ENCODE measurements at regions not wholly inside any gene's neighbourhood (a gene's known extent, or its start where the extent isn't known, plus 50 kb on each side); places are given as distances from the start of the nearest gene placed in this dataset.

DNA sequence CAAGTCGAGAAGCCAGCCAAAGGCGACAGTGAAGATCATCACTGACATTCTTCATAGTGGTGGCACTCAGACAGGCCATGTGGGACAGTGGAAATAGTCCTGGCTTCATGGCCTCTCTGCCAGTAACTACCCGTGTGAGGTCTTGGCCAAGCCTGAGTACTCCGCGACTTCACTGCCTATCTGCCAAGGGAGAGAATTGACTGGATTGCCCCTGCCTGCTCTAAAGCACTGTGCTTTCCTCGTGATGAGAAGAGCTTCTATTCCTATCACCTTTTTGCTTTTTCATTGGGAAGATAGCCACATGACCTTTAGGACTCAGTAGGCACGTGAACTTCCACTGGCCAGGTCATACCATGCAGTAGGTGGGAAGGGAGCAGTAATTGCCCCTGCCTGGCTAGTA, 239.3 kb downstream of the HAUS1 start:
- no peak for DNase-seq (ENCODE audit: low read depth)
- H3K4me3 ChIP-seq (ENCODE audit: control insufficient read depth, low read depth, low read length), result no peak overlapping the region
- TF ChIP-seq, protein P1, sequence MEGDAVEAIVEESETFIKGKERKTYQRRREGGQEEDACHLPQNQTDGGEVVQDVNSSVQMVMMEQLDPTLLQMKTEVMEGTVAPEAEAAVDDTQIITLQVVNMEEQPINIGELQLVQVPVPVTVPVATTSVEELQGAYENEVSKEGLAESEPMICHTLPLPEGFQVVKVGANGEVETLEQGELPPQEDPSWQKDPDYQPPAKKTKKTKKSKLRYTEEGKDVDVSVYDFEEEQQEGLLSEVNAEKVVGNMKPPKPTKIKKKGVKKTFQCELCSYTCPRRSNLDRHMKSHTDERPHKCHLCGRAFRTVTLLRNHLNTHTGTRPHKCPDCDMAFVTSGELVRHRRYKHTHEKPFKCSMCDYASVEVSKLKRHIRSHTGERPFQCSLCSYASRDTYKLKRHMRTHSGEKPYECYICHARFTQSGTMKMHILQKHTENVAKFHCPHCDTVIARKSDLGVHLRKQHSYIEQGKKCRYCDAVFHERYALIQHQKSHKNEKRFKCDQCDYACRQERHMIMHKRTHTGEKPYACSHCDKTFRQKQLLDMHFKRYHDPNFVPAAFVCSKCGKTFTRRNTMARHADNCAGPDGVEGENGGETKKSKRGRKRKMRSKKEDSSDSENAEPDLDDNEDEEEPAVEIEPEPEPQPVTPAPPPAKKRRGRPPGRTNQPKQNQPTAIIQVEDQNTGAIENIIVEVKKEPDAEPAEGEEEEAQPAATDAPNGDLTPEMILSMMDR (conservative IDR thresholded peaks at IDR 0.05; ENCODE audit: control insufficient read depth, insufficient read depth, low read depth, low read length), result no peak

DNA sequence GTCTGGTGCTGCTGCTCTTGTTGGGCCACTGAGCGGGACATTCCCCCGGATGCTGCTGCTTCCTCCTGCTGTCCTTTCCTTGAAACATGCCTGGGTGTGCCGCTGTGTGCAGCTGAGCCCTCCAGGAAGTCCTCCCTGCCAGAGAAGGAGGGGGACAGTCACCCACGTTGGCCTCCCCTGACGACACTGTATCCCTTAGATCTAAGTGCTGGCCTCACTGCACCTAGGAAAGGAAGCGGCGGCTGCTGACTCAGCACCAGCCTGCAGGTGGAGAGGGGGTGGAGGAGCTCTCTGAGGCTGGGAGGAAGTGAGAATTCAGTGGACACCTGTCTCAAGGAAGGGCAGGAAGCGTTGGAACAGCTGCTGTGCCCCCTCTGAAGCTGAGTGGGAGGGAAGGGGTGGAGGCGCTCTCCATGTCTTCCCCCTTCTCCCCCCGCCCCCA, 239.8 kb downstream of the HAUS1 start:
- TF ChIP-seq, protein P1 (conservative IDR thresholded peaks at IDR 0.05; ENCODE audit: control insufficient read depth, insufficient read depth, low read depth, low read length), result no peak
- no peak overlapping the region for H3K4me3 ChIP-seq (ENCODE audit: control insufficient read depth, low read depth, low read length)
- DNase-seq (ENCODE audit: low read depth), result no peak

DNA sequence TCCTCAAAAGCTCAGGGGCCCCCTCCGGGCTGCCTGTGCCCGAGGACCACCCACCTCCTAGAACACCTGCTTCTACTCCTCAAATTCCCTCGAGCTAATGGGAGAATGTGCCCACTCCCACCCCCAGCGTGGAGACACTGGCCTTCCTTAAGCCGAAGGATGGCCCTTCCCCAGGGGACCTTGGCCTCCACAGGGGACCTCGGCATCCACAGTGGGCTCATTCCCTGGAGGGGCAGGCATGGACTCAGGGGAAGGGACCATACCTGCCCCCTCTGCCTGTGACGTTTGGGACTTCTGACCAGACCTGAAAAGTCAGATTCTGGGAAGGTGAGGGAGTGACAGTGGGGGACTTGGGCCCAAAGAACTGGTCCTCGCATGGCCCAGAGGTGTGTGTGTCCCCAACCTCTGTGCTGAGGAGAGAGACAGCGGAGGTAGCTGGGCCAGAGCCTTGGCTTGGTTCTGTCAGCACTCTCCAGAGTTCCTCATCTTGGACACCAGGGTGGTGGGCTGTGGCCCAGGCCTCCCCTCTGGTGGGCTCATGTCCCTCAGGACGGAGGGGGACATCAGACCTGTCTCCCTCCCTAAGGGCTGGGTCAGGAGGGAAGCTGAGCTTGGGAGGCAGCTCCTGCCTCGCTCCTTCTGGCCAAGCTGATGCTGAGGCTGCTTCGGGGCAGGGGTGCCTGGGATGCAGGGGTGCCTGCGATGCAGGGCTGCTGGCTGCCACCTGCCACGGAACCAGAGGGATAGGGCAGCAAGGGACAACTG, 240.4 kb downstream of the HAUS1 start:
- TF ChIP-seq, protein P1 (conservative IDR thresholded peaks at IDR 0.05; ENCODE audit: control insufficient read depth, insufficient read depth, low read depth, low read length), result no peak
- no peak overlapping the region for H3K4me3 ChIP-seq (ENCODE audit: control insufficient read depth, low read depth, low read length)
- no peak for DNase-seq (ENCODE audit: low read depth)

DNA sequence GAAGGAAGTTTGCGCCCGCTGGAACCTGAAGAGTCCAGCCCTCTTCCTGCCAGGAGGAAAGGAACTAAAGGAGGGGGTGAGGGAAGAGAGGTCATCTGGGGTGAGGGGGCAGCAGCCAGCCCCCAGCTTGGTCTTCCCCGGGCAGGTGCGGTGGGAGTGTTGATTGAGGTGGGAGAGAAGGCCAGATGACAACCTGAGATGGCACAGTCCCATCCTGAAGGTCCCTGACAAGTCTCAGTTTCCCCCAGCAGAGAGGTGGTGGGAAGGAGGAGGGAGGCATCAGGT, 240.9 kb downstream of the HAUS1 start:
- no peak for DNase-seq (ENCODE audit: low read depth)
- H3K4me3 ChIP-seq (ENCODE audit: control insufficient read depth, low read depth, low read length), result no peak overlapping the region
- TF ChIP-seq, protein P1 (conservative IDR thresholded peaks at IDR 0.05; ENCODE audit: control insufficient read depth, insufficient read depth, low read depth, low read length), result no peak

DNA sequence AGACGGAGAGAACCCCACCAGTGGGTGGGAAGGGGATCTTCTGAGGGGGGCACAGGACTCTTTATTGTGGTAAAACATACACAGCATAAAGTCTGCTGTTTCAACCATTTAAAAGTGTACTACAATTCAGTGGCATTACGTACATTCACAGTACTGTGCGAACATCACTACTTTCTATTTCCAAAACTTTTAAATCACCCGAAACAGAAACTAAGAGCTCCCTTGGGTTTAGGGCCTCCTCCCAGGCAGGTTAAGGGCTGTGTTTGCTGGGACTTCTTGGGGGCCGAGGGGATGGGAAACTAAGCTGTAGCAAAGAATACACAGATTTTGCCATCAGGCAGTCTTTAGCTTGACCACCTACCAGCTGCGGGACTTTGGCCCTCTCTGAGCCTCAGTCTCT, 242.0 kb downstream of the HAUS1 start:
- no peak for DNase-seq (ENCODE audit: low read depth)
- TF ChIP-seq, protein P1 (conservative IDR thresholded peaks at IDR 0.05; ENCODE audit: control insufficient read depth, insufficient read depth, low read depth, low read length), result no peak
- H3K4me3 ChIP-seq (ENCODE audit: control insufficient read depth, low read depth, low read length), result no peak overlapping the region

DNA sequence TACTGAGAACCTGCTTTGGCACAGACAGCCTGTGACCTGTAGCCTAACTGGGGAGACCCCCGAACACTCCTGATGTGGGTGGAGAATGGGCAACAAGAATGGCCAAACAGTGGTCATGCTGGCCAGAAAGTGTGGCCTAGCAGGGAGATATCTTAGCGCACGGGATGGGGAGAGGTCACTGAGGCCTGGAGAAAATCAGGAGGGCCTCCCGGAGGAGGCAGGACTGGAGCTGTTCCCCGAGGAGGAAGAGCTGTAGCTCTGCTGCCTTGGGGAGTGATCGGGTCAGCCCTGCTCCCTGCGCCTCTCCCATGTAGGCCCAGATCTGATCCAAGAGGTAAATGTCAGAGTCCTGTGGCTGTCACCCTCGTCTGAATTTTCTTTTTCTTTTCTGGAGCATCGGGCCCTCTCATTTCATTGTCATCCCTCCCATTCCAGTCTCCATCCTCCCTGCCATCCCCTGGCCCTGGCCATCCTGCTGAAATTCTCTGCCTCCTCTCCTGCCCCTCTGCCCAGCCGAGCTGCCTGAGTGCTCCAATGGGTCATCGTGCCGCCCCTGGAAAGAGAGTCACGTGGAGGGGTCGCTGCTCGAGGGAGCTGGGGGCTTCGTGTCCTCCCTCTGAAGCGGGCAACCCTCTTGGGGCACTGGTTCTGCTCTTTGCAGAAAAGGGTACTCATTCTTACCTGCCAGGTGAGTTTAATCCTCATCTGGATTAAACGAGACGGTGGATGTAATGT, 242.9 kb downstream of the HAUS1 start:
- no peak overlapping the region for H3K4me3 ChIP-seq (ENCODE audit: control insufficient read depth, low read depth, low read length)
- TF ChIP-seq, protein P1 (conservative IDR thresholded peaks at IDR 0.05; ENCODE audit: control insufficient read depth, insufficient read depth, low read depth, low read length), result no peak
- no peak for DNase-seq (ENCODE audit: low read depth)
